HG02973 (cell line): ENCODE measurements at regions not wholly inside any gene's neighbourhood (a gene's known extent, or its start where the extent isn't known, plus 50 kb on each side); places are given as distances from the start of the nearest gene placed in this dataset.

Experiments
- ATAC-seq: cut with Tn5 transposase; IDR thresholded peaks from one replicate; pipeline ENCODE4 v1.9.1; 2021; ENCODE audit warnings: moderate library complexity; ENCODE audit not compliant: unreplicated experiment

DNA sequence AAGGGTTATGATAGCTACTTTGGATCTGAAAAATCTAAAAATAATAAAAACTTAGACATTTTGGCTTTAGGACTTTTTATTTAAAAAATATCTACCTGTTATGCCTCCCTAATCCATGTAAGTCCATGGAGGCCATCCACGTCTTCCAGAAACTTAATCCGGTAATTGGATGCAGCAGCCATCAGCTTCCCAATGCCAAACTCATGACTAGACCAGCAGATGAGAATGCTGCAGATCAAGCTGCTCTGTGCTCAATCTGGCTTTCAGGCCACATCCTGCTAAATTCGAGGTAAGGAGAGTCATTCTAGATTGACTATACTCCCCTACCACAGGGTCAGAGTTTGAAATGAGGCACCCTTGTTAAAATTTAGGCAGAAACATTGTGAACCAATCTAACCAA, 168.5 kb upstream of the TCERG1L start:
- ATAC-seq = no peak

- ATAC-seq = no peak
Observed at GRCh38 chr10:131480861-131481260, 169.3 kb upstream of the TCERG1L start.

DNA sequence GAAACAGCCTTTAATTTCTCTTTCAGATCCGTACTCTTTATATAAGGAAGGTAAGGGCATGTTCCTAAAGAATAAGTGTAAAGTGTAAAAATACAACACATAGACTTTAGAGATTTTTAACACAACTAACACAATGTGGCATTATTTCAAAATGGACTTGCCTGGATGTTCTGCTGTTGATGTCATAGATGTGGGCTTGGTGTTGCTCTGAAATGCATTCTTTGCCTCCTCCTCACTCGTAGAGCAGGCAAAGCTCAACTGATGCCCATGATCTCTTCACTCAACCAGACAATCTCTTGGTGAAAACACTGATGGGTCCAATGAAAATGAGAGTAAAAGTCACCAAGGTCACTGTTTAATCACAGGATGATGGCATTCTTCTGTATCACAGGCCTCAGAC, 174.2 kb upstream of the TCERG1L start:
- no peak for ATAC-seq

DNA sequence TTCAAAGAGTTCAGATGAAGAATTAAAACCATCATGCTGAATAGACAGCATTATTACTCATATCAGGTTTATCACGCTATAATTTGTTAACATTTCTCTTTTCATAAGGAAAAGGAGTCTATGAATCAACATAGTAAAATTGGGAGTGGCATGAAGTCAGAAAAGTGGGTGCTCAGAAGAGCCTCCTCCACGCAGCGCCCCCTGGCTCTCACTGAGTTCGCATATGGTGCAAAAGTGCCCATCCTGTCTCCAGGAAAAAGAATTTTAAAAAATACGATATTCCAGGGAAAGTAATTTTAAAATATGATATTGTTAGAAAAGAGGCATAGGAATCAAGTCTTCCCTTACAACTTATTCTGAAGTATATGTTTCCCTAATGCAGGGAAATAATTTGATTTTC, 176.3 kb upstream of the TCERG1L start:
- no peak for ATAC-seq

- ATAC-seq = no peak
Observed at GRCh38 chr10:131490991-131491594, 179.6 kb upstream of the TCERG1L start.

- ATAC-seq = no peak
Observed at GRCh38 chr10:131492211-131492857, 180.8 kb upstream of the TCERG1L start.

DNA sequence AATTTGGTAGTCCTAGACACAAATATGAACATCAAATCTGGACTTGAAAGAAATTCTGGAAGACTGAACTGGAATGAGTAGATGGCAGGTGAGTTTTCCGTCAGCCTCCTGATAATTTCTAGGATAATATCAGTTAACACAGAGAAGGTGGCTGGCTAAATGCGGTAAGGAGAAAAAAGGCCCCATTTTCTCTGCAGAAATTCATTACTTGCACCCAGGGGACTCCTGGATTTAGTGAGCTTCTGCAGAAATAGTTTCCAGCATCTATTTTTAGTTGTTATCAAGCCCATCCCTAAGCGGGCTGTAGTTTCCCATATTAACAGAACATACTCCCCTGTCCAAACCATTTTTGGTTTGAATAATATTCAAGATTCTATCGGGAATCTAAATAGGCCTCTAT, 181.9 kb upstream of the TCERG1L start:
- no peak for ATAC-seq

DNA sequence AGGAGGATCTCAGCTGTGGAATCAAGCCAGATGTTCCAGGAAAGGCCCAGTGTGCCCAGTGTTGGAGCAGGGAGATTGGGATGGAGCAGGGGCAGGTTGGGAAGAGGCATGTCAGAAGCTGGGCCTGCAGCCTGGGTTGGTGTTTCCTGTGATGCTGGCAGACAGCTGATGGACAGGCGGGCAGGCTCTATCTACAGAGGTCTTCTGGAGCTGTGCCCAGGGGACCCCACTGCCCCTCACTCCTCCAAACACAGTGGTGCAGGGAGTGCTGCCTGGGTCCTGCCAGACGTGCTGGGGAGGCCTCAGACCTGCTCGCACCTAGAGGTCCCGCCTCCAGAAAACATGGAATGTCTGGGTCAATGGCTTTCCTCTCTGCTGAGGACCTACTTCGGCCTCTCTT, 182.9 kb upstream of the TCERG1L start:
- no peak for ATAC-seq

- ATAC-seq = no peak
Observed at GRCh38 chr10:131495224-131495623, 183.7 kb upstream of the TCERG1L start.

GRCh38 chr10:131495892-131496291, 184.4 kb upstream of the TCERG1L start:
- ATAC-seq = no peak

DNA sequence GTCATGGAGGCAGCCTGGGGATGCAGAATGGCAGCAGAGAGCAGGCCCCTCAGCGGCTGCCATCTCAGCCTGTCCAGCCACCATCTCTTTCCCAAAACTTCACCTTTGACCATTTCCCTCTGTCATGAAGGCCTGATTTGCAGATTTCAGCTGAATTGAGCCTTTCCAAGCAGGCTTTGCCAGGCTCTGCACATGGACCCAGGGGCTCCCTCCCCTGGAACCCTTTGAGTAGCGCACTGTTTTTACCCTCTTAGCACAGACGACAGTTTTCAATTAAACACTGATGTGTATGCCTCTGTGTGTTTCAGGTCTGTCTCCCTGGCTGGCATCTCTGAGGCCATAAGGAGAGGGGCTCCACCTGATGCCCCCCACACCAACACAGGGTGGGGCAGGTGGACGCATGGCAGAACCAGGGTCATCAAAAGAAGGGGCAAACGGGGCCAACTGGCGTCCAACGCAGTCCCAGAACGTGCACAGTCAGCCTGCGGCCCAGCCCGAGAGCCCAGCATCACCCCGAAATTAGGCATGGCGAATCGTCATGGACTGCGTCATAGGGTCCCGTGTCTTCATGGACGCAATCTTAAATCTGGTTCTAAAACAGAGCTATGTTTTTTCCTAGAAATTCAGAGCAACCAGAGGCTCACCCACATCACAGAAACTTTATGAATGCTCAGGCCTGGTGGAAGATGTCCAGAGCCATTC, 185.0 kb upstream of the TCERG1L start:
- no peak for ATAC-seq

DNA sequence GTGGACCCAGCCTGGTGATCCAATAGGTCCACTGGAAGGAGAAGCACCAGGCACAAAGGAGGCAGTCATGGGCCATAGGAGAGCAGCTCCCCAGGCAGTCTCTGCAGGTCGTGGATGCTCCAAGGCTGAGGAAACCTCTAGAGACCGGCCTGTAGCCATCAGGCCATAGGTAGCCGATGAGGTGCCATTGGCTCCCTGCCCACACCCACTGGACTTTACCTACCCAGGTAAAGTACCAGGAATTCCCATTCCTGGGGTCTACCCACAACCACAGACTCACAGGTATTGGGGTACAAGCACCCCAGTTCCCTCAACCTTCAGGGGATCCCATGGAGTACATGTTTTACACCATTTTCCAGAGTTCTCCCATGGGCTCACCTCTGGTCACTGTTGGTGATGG, 188.0 kb upstream of the TCERG1L start:
- no peak for ATAC-seq

DNA sequence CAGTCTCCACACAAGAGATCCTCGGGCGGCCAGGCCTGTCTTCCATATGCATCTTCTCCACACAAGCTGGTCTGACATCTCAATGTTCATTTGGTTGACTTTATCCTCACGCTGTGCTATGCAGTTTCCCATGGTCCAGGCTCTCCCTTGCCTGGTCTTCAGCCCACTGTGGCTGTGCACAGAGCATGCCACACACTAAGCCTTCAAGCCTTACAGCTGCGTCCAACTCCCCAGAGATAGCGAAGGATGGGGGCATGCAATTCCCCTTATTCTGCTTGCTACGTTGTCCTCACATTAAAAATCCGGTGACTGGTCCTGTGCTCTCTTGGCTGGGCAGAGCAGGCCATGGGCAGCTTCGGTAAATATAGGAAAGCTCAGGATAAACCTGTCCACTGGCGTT, 188.7 kb upstream of the TCERG1L start:
- no peak for ATAC-seq

- no peak for ATAC-seq
Observed at GRCh38 chr10:131500892-131501291, 189.4 kb upstream of the TCERG1L start.

DNA sequence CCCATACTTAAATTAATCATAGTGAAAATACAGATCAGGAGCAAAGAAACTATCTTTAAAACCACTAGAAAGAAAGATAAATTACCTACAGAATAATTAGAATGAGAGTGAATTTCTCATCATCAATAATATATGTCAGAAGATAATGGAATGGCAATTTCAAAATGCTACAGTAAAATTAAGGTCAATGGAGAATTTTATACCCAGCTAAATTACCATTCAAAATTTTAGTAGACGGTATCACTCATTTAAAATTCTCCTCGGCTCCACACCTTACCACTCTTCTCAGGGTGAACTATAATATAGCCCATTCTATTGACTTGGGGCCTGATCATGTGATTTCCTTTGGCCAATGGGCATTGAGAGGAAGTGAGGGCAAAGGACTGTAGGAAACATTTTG, 192.5 kb upstream of the TCERG1L start:
- ATAC-seq = no peak

GRCh38 chr10:131511391-131511790, 199.9 kb upstream of the TCERG1L start:
- ATAC-seq = no peak

GRCh38 chr10:131512852-131513251, 201.3 kb upstream of the TCERG1L start:
- no peak for ATAC-seq

- ATAC-seq = no peak
Observed at GRCh38 chr10:131513445-131513844, 201.9 kb upstream of the TCERG1L start.

DNA sequence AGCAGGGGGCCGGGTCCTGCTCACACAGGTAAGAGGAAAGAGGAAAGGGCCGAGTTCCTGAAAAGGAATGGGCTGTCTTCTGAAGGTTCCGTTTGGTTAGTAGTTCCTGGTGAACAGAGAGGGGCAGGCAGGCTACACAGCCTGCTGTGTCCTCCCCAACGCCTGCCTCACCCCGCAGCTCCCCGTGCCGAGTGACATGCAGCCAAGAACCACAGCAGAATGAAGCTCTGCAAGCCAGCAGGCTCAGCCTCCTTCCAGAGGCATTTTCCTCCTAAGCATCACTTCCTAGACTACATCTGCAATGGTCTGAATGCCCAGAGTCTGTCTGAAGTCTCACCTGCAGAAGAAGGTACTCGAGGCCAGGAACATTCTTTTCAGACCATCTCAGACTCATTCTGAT, 202.4 kb upstream of the TCERG1L start:
- no peak for ATAC-seq

DNA sequence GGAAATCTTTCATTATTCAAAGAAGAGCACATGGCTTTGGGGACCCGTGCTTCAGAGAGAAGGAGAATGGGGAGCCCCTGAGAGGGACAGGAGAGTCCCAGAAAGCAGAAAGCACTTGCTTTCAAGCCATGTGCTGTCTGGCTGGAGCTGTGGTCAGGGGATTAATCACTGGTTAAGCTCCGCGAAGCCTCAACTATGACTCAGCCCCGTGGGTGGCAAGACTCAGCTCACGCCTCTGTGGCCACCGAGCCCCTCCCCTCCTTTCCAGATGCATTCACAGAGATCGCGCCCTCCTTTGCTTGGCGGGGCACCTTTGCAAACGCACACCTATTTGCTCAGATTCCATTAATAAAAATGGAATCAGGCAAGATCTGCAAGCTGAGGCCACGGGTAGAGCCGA, 202.9 kb upstream of the TCERG1L start:
- ATAC-seq = no peak

DNA sequence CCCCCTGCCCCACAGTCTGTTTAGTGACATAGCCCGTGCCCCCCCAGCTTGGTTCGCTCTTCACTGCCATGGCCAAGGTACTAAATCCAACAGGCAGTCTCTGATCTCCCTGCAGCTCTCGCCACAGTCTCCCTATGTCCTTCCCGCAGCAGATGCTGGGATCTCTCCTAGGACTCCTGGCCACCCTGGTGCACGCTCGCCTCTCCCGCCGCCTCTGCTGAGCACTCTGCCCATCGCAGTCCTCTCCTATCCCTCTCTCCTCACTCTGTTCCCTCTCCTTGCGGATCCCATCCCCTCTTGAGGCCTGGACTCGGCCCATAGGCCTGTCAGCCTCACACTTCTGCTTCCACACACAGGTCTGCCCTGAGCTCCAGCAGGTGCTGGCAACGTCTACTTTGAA, 204.8 kb upstream of the TCERG1L start:
- no peak for ATAC-seq

- ATAC-seq = no peak
Observed at GRCh38 chr10:131517781-131518180, 206.3 kb upstream of the TCERG1L start.
